ENCODE measurements at regions not wholly inside any gene's neighbourhood (a gene's known extent, or its start where the extent isn't known, plus 50 kb on each side); places are given as distances from the start of the nearest gene placed in this dataset.

GRCh38 chr10:83527934-83528333 is 611.4 kb upstream of the GHITM start:
- H3K27me3 ChIP-seq (ENCODE audit: control insufficient read depth in 2 of 2, insufficient read depth in 2 of 2, low read length in 2 of 2): no peaks in the 10 kb centered on the region
- H3K9me3 ChIP-seq (replicated peaks; ENCODE audit: control insufficient read depth, insufficient read depth, low read length): no peaks in the 10 kb centered on the region
- no peaks in the 10 kb centered on the region for H3K9me1 ChIP-seq (replicated peaks; ENCODE audit: control insufficient read depth, extremely low read depth, insufficient read depth, low read length)
- ChIA-PET CTCF (no interaction called here), POLR2A (no interaction called here)
- H3K9ac ChIP-seq (replicated peaks; ENCODE audit: extremely low read depth, insufficient read depth, low read length): no peak overlapping the region
- no peaks in the 10 kb centered on the region for H3K79me2 ChIP-seq (ENCODE audit: control insufficient read depth, insufficient read depth, low read length)
- H3K36me3 ChIP-seq (ENCODE audit: control insufficient read depth in 2 of 2, extremely low read depth in 1 of 2, insufficient read depth in 2 of 2, low read length in 2 of 2): no peaks in the 10 kb centered on the region
- no peak for TF ChIP-seq JUN (IDR thresholded peaks at IDR 0.05; ENCODE audit: borderline replicate concordance, insufficient read depth, insufficient read length, low read depth)
- no peak for TF ChIP-seq POLR2AphosphoS5 (IDR thresholded peaks at IDR 0.05; ENCODE audit: insufficient read depth, low read depth, low read length)
- no peak for TF ChIP-seq GATA2 (IDR thresholded peaks at IDR 0.05; ENCODE audit: insufficient read depth, insufficient read length, low read depth, low read length)
- no peak for TF ChIP-seq MYC (IDR thresholded peaks at IDR 0.05; ENCODE audit: low read depth, low read length)
- TF ChIP-seq FOS (IDR thresholded peaks at IDR 0.05; ENCODE audit: borderline replicate concordance, insufficient read depth, low read length): no peak
- no peak for TF ChIP-seq POLR2A (IDR thresholded peaks at IDR 0.05; ENCODE audit: low read depth, low read length)
- no peak for TF ChIP-seq CTCF (IDR thresholded peaks at IDR 0.05; ENCODE audit: extremely low read depth in 1 of 2, insufficient read depth in 1 of 2, low read depth in 1 of 2, low read length in 2 of 2)
- TF ChIP-seq, protein P1, sequence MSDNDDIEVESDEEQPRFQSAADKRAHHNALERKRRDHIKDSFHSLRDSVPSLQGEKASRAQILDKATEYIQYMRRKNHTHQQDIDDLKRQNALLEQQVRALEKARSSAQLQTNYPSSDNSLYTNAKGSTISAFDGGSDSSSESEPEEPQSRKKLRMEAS (IDR thresholded peaks at IDR 0.05; ENCODE audit: insufficient read depth, insufficient read length): no peak
- TF ChIP-seq EZH2 (IDR thresholded peaks at IDR 0.05; ENCODE audit: borderline replicate concordance, low read depth, low read length, severe bottlenecking): no peak
- DNase-seq (ENCODE audit: low read depth, low spot score) (no peak), FAIRE-seq (no peak)
- no peak overlapping the region for H3K4me2 ChIP-seq (ENCODE audit: insufficient read depth, low read length)
- no peak overlapping the region for H3K4me3 ChIP-seq (replicated peaks in 1 of 3; ENCODE audit: insufficient read depth in 1 of 3, low read depth in 1 of 3, low read length in 3 of 3)
- no peaks in the 10 kb centered on the region for H3K4me1 ChIP-seq (ENCODE audit: control insufficient read depth, extremely low read depth, insufficient read depth, low read length)
- no peak overlapping the region for H3K27ac ChIP-seq (ENCODE audit: insufficient read depth, low read depth, low read length)
- no TSS peak for BruUV-seq (replicated peaks)
- H2AFZ ChIP-seq (ENCODE audit: low read depth, low read length): no peak overlapping the region
- H4K20me1 ChIP-seq (replicated peaks; ENCODE audit: control insufficient read depth, extremely low read depth, insufficient read depth, low read length): no peaks in the 10 kb centered on the region
- dilution Hi-C loops (cut with MboI; ENCODE audit: extremely low pct_ligation_motif_present, low sequenced_read_pairs) (no loop called here), intact Hi-C loops (cut with micrococcal nuclease) (no loop called here)

All from endothelial cell of umbilical vein (primary cell).